ENCODE measurements at regions not wholly inside any gene's neighbourhood (a gene's known extent, or its start where the extent isn't known, plus 50 kb on each side); places are given as distances from the start of the nearest gene placed in this dataset.
"Not testable (repeated sequence)": the region's sequence is repeated elsewhere in the genome, so short reads cannot be mapped to it uniquely, and the experiment has no call there.

GRCh38 chr1:91098299-91098906 lies 76.6 kb upstream of the ZNF644 start:
- DNase-seq (ENCODE audit: low read depth), result peak; percentile 74

DNA sequence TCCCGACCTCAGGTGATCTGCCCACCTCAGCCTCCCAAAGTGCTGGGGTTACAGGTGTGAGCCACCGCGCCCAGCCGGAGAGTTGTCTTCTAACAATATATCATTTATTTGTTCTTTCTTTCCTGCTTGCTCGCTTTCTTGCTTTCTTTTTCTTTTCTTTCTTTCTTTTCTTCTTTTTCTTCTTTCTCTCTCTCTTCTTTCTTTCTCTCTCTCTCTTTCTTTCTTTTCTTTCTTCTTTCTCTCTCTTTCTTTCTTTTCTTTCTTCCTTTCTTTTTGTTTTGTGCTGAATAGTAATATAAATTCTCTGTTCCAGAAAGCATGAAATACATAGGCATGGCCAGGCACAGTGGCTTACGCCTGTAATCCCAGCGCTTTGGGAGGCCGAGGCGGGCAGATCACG lies 73.5 kb upstream of the ZNF644 start:
- not testable (repeated sequence) for DNase-seq (ENCODE audit: low read depth)

DNA sequence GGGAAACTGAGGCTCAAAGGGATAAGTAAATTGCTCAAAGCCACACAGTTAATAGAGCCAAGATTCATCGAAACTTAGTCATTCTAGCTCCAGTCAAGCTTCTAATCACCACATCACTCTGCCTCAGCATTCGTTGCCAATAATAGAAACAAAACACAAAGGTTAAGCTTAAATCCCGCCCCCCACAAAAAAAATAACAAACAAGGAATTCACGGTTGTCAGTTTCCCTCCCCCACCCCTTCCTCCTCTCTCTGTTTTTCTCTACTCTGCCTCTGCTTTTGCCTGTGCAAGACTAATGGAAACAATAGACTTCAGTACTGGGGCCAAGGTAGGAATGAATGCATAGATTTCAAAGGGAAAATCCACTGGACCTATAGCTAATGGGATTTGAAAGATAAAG lies 70.7 kb upstream of the ZNF644 start:
- peak; percentile 63 for DNase-seq (ENCODE audit: low read depth)

- DNase-seq (ENCODE audit: low read depth), result peak; percentile 68
These were observed 70.0 kb upstream of the ZNF644 start for GRCh38 chr1:91091812-91092211.

GRCh38 chr1:91080650-91081049 lies 58.8 kb upstream of the ZNF644 start:
- peak; percentile 74 for DNase-seq (ENCODE audit: low read depth)

GRCh38 chr1:91078859-91079258 lies 57.0 kb upstream of the ZNF644 start:
- no peak for DNase-seq (ENCODE audit: low read depth)

DNA sequence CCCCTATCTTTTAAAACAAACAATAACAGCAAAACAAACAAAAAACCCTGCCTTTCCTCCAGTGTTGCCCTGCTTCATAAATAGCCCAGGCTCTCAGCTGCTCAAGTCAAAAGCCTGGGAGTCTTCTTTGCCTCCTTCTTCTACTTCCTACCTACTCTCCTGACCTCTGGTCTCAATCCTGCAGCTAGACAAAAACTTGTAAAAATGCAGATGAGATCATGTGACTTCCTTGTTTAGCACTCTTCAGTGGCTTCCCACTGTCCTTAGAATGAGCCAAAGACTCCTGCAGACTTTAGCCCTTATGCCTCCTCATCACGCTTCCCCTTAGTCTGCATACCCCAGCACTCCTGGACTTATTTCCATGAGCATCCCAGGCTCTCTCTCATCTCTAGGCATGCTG lies 55.0 kb upstream of the ZNF644 start:
- no peak for DNase-seq (ENCODE audit: low read depth)

DNA sequence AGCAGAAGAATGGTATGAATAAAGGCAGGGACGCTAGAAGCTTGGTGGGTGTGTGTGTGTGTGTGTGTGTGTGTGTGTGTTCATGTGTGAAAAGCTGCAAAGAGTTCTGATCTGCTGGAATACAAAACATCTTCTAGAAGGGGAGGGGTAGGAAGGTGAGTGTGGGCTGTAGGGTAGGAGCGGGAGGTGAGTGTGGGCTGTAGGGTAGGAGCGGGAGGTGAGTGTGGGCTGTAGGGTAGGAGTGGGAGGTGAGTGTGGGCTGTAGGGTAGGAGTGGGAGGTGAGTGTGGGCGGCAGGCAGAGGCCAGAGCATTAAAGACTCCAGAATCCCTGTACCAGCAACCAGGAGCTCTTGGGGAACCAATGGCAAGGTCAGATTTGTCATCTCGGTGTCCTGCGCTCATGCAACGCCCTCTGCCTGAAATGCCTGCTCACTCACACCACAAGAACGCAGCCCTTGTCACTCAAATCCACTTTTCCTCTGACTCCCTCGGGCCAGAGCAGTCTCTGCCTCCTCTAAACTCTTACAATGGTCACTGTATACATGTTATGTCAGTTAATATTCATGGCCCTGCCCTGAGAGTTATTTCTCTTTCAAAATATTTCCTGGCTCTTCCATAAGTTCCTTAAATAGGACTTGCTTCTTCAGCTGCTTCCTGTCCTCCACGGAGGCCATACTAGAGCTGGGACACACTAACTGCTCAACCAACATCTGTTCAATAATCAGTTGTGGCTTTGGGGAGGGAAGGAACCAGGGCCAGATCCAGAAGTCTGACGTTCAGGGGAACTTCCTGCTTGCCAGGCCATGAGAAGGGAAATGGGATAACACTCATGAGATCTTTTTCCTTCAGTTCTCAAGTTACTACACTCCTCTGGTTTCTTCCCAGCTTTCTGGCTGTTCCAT lies 53.6 kb upstream of the ZNF644 start:
- peak; percentile 54 for DNase-seq (ENCODE audit: low read depth)

- no peak for DNase-seq (ENCODE audit: low read depth)
These were observed 51.5 kb upstream of the ZNF644 start for GRCh38 chr1:91073299-91073698.

- DNase-seq (ENCODE audit: low read depth), result no peak
These were observed 50.0 kb upstream of the ZNF644 start for GRCh38 chr1:91071838-91072237.
